ENCODE measurements at regions not wholly inside any gene's neighbourhood (a gene's known extent, or its start where the extent isn't known, plus 50 kb on each side); places are given as distances from the start of the nearest gene placed in this dataset.
"Not testable (repeated sequence)": the region's sequence is repeated elsewhere in the genome, so short reads cannot be mapped to it uniquely, and the experiment has no call there.

DNA sequence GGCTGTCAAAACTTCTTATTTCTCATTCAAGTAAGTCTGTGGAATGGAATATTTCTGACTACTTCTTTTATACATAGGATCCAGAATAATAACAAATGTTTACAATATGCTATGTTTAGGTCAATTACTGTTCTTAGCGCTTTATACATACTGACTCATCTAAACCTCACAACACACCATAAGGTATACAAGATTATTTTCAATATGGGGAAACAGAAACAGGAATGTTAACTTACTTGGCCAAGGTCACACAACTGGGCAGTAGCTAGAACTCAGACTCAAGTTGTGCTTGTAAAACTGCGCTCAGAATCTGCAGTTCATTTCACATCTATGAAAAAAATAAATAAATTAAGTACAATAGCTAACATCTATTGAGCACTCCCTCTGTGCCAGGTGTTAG lies 168.0 kb downstream of the GNAI1 start:
- no peak for TF ChIP-seq CTCF (IDR thresholded peaks at IDR 0.05; ENCODE audit: insufficient read depth, low read depth, low read length)
- ChIA-PET CTCF (interaction anchor here (0.7 to 1.0 kb wide), 2 partner anchors 10 to 44 kb away, joined by 3 to 4 read pairs; no protein-coding TSS in a partner anchor), POLR2A (no interaction called here)

GRCh38 chr7:80302078-80302477 lies 167.4 kb downstream of the GNAI1 start:
- no peak for DNase-seq (ENCODE audit: low read depth)
- H3K36me3 ChIP-seq (ENCODE audit: control insufficient read depth, insufficient read depth, low read length), result no peaks in the 10 kb centered on the region
- POLR2A ChIA-PET, result no interaction called here
- TF ChIP-seq CTCF (IDR thresholded peaks at IDR 0.05; ENCODE audit: insufficient read depth, low read depth, low read length), result no peak
- no peak overlapping the region for H3K4me3 ChIP-seq (ENCODE audit: low read depth, low read length)
- CTCF ChIA-PET, result interaction anchor here (0.7 kb wide), 1 partner anchor 45 kb away, joined by 3 read pairs; no protein-coding TSS in a partner anchor
- H3K27me3 ChIP-seq (ENCODE audit: control insufficient read depth, insufficient read depth, low read length), result no peaks in the 10 kb centered on the region

More for the DNA sequence above, 168.0 kb downstream of the GNAI1 start:
- no peaks in the 10 kb centered on the region for H3K36me3 ChIP-seq (ENCODE audit: control insufficient read depth, insufficient read depth, low read length)
- H3K27me3 ChIP-seq (ENCODE audit: control insufficient read depth, insufficient read depth, low read length), result no peaks in the 10 kb centered on the region
- no peak for DNase-seq (ENCODE audit: low read depth)
- H3K4me3 ChIP-seq (ENCODE audit: low read depth, low read length), result no peak overlapping the region

GRCh38 chr7:80298201-80298600 lies 163.6 kb downstream of the GNAI1 start:
- CTCF ChIA-PET, result interaction anchor here (0.9 kb wide), 1 partner anchor 186 kb away, joined by 3 read pairs; no protein-coding TSS in a partner anchor

GRCh38 chr7:80294346-80294745 lies 159.7 kb downstream of the GNAI1 start:
- H3K27me3 ChIP-seq (ENCODE audit: control insufficient read depth, insufficient read depth, low read length), result no peaks in the 10 kb centered on the region
- ChIA-PET CTCF (no interaction called here), POLR2A (no interaction called here)
- DNase-seq (ENCODE audit: low read depth), result peak; percentile 14
- no peak for TF ChIP-seq CTCF (IDR thresholded peaks at IDR 0.05; ENCODE audit: insufficient read depth, low read depth, low read length)
- H3K4me3 ChIP-seq (ENCODE audit: low read depth, low read length), result no peak overlapping the region
- no peaks in the 10 kb centered on the region for H3K36me3 ChIP-seq (ENCODE audit: control insufficient read depth, insufficient read depth, low read length)

More at GRCh38 chr7:80298201-80298600, 163.6 kb downstream of the GNAI1 start:
- no peak overlapping the region for H3K4me3 ChIP-seq (ENCODE audit: low read depth, low read length)
- H3K36me3 ChIP-seq (ENCODE audit: control insufficient read depth, insufficient read depth, low read length), result no peaks in the 10 kb centered on the region
- POLR2A ChIA-PET, result interaction anchor here (0.5 kb wide), 1 partner anchor 60 kb away, joined by 4 read pairs; no protein-coding TSS in a partner anchor
- TF ChIP-seq CTCF (IDR thresholded peaks at IDR 0.05; ENCODE audit: insufficient read depth, low read depth, low read length), result no peak
- H3K27me3 ChIP-seq (ENCODE audit: control insufficient read depth, insufficient read depth, low read length), result no peaks in the 10 kb centered on the region
- DNase-seq (ENCODE audit: low read depth), result no peak

GRCh38 chr7:80292634-80293033 lies 158.0 kb downstream of the GNAI1 start:
- CTCF ChIA-PET; H3K36me3 ChIP-seq (ENCODE audit: control insufficient read depth, insufficient read depth, low read length); H3K4me3 ChIP-seq (ENCODE audit: low read depth, low read length); H3K27me3 ChIP-seq (ENCODE audit: control insufficient read depth, insufficient read depth, low read length); DNase-seq (ENCODE audit: low read depth); POLR2A ChIA-PET: not testable (repeated sequence)

Measured in BJ (cell line).